Keratinocyte (primary cell): ENCODE measurements at regions not wholly inside any gene's neighbourhood (a gene's known extent, or its start where the extent isn't known, plus 50 kb on each side); places are given as distances from the start of the nearest gene placed in this dataset.

Experiments
- DNase-seq: peaks from one replicate; pipeline ENCODE4 v3.0.0-alpha.2; 2011; ENCODE audit warnings: low read depth, missing footprints, low spot score
- FAIRE-seq: peaks from 2 replicates; lab custom pipeline; 2011; peaks lifted over from hg19 to GRCh38; lab: Jason Lieb, UNC
- H2AFZ ChIP-seq: 2 replicates; pipeline ENCODE4 v1.6.0; 2012; ENCODE audit warnings: low read length, control low read depth, inconsistent platforms; ENCODE audit not compliant: control insufficient read depth
- H3K27ac ChIP-seq: 2 replicates; pipeline ENCODE4 v1.5.1; 2011; ENCODE audit warnings: low read length; ENCODE audit not compliant: control insufficient read depth, insufficient read depth
- H3K27me3 ChIP-seq: 3 replicates; pipeline ENCODE4 v1.6.0; 2011; ENCODE audit warnings: low read length; ENCODE audit not compliant: control insufficient read depth, insufficient read depth; ENCODE audit errors: extremely low read depth
- H3K36me3 ChIP-seq, 2 experiments: 2 replicates in 1 of 2; 3 replicates in 1 of 2; pipeline ENCODE4 v1.5.1; 2011; ENCODE audit warnings: low read length in 2 of 2, mild to moderate bottlenecking in 1 of 2; ENCODE audit not compliant: control insufficient read depth in 2 of 2, insufficient read depth in 2 of 2; ENCODE audit errors: extremely low read depth in 1 of 2
- H3K4me1 ChIP-seq: 3 replicates; pipeline ENCODE4 v1.5.1; 2011; ENCODE audit warnings: low read length; ENCODE audit not compliant: control insufficient read depth, insufficient read depth; ENCODE audit errors: extremely low read depth
- H3K4me2 ChIP-seq: 3 replicates; pipeline ENCODE4 v1.6.0; 2011; ENCODE audit warnings: low read depth, low read length; ENCODE audit not compliant: control insufficient read depth, insufficient read depth; ENCODE audit errors: extremely low read depth
- H3K4me3 ChIP-seq, 3 experiments: fragments of 200-600 bp in 1 of 3; sonication (generic) in 1 of 3; 2 replicates in 2 of 3; 3 replicates in 1 of 3; pipeline ENCODE4 v1.5.1; 2011 to 2016; ENCODE audit warnings: low read length in 3 of 3, mild to moderate bottlenecking in 3 of 3, control low read depth in 2 of 3, inconsistent platforms in 1 of 3, low read depth in 1 of 3, mixed read lengths in 1 of 3, mixed run types in 1 of 3, moderate library complexity in 1 of 3; ENCODE audit not compliant: control insufficient read depth in 2 of 3, insufficient read depth in 2 of 3; ENCODE audit errors: extremely low read depth in 1 of 3
- H3K79me2 ChIP-seq: 2 replicates; pipeline ENCODE4 v1.6.0; 2012; ENCODE audit warnings: low read length; ENCODE audit not compliant: control insufficient read depth, insufficient read depth
- H3K9ac ChIP-seq: 3 replicates; pipeline ENCODE4 v1.6.0; 2011; ENCODE audit warnings: low read length; ENCODE audit not compliant: control insufficient read depth, insufficient read depth; ENCODE audit errors: extremely low read depth
- H3K9me1 ChIP-seq: 3 replicates; pipeline ENCODE4 v1.6.0; 2011; ENCODE audit warnings: low read length; ENCODE audit not compliant: control insufficient read depth, insufficient read depth; ENCODE audit errors: extremely low read depth
- H3K9me3 ChIP-seq: 2 replicates; pipeline ENCODE4 v1.5.1; 2012; ENCODE audit warnings: low read depth, low read length; ENCODE audit not compliant: control insufficient read depth
- H4K20me1 ChIP-seq: 3 replicates; pipeline ENCODE4 v1.6.0; 2011; ENCODE audit warnings: low read length; ENCODE audit not compliant: control insufficient read depth, insufficient read depth; ENCODE audit errors: extremely low read depth
- EZH2 ChIP-seq: IDR thresholded peaks from one replicate; pipeline ENCODE4 v1.6.1; 2012; ENCODE audit warnings: inconsistent platforms, mild to moderate bottlenecking, low read length, moderate library complexity
- dilution Hi-C: fragments of 300-500 bp; cut with MboI; formaldehyde crosslinking; loops from one replicate; pipeline ENCODE4 v1.7.0; 2020; ENCODE audit warnings: low sequenced_read_pairs; ENCODE audit not compliant: extremely low pct_ligation_motif_present
- TF ChIP-seq, protein P1 (sequence below), 3 experiments: IDR thresholded peaks in 1 of 3; conservative IDR thresholded peaks in 1 of 3; optimal IDR thresholded peaks in 1 of 3; 2 replicates in 2 of 3; 3 replicates in 1 of 3; pipeline versions ENCODE3 to v1.5.1; 2011; ENCODE audit warnings: low read length in 3 of 3, mild to moderate bottlenecking in 3 of 3, moderate library complexity in 2 of 3, control low read depth in 1 of 3, inconsistent platforms in 1 of 3; ENCODE audit not compliant: insufficient read depth in 2 of 3; ENCODE audit errors: extremely low read depth in 1 of 3

DNA sequence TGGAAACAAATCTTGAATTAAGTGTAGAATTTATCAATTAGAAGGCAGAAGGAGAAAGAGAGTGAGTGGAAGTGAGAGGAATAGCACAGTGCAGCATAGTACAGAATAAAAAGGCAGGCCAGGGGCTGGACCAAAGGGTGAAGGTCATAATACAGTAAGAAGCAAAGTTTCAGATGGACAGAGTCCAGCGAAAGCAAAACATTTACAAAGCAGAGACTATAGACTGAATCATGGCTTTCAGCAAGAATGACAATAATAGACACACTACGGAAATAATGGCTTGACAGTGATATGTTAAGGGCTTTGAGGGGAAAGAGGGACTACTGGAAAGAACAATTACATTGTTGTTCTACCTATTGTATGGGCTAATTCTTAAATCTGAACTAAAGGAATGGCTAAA lies 249.0 kb upstream of the CHD1 start:
- H3K79me2 ChIP-seq = no peaks in the 10 kb centered on the region
- no peaks in the 10 kb centered on the region for H4K20me1 ChIP-seq
- H3K9me1 ChIP-seq = no peaks in the 10 kb centered on the region
- TF ChIP-seq, protein P1, sequence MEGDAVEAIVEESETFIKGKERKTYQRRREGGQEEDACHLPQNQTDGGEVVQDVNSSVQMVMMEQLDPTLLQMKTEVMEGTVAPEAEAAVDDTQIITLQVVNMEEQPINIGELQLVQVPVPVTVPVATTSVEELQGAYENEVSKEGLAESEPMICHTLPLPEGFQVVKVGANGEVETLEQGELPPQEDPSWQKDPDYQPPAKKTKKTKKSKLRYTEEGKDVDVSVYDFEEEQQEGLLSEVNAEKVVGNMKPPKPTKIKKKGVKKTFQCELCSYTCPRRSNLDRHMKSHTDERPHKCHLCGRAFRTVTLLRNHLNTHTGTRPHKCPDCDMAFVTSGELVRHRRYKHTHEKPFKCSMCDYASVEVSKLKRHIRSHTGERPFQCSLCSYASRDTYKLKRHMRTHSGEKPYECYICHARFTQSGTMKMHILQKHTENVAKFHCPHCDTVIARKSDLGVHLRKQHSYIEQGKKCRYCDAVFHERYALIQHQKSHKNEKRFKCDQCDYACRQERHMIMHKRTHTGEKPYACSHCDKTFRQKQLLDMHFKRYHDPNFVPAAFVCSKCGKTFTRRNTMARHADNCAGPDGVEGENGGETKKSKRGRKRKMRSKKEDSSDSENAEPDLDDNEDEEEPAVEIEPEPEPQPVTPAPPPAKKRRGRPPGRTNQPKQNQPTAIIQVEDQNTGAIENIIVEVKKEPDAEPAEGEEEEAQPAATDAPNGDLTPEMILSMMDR (optimal IDR thresholded peaks at IDR 0.05 in 1 of 3, IDR thresholded peaks at IDR 0.05 in 1 of 3, conservative IDR thresholded peaks at IDR 0.05 in 1 of 3; ENCODE audit: extremely low read depth in 1 of 3, insufficient read depth in 2 of 3, low read length in 3 of 3) = no peak
- TF ChIP-seq EZH2 = no peak
- no peak overlapping the region for H3K9ac ChIP-seq
- H3K27me3 ChIP-seq = no peaks in the 10 kb centered on the region
- H3K27ac ChIP-seq = no peak overlapping the region
- FAIRE-seq (no peak), DNase-seq (no peak)
- no peak overlapping the region for H2AFZ ChIP-seq
- no peaks in the 10 kb centered on the region for H3K9me3 ChIP-seq
- no peaks in the 10 kb centered on the region for H3K4me1 ChIP-seq
- no peak overlapping the region for H3K4me2 ChIP-seq
- H3K36me3 ChIP-seq = no peaks in the 10 kb centered on the region
- dilution Hi-C loops = no loop called here
- no peak overlapping the region for H3K4me3 ChIP-seq

GRCh38 chr5:99176186-99176585 lies 247.4 kb upstream of the CHD1 start:
- no peaks in the 10 kb centered on the region for H3K4me1 ChIP-seq
- FAIRE-seq = no peak
- H4K20me1 ChIP-seq = no peaks in the 10 kb centered on the region
- H3K36me3 ChIP-seq = no peaks in the 10 kb centered on the region
- no peaks in the 10 kb centered on the region for H3K9me3 ChIP-seq
- H3K79me2 ChIP-seq = no peaks in the 10 kb centered on the region
- dilution Hi-C loops = no loop called here
- no peaks in the 10 kb centered on the region for H3K9me1 ChIP-seq
- no peak overlapping the region for H2AFZ ChIP-seq
- H3K27me3 ChIP-seq = no peaks in the 10 kb centered on the region
- no peak for DNase-seq
- H3K9ac ChIP-seq = no peak overlapping the region
- H3K27ac ChIP-seq = no peak overlapping the region
- H3K4me2 ChIP-seq = no peak overlapping the region
- TF ChIP-seq, protein P1 (optimal IDR thresholded peaks at IDR 0.05 in 1 of 3, IDR thresholded peaks at IDR 0.05 in 1 of 3, conservative IDR thresholded peaks at IDR 0.05 in 1 of 3; ENCODE audit: extremely low read depth in 1 of 3, insufficient read depth in 2 of 3, low read length in 3 of 3) = no peak
- TF ChIP-seq EZH2 = no peak
- H3K4me3 ChIP-seq = no peak overlapping the region
